OCI-LY7 (cell line): ENCODE measurements at regions not wholly inside any gene's neighbourhood (a gene's known extent, or its start where the extent isn't known, plus 50 kb on each side); places are given as distances from the start of the nearest gene placed in this dataset.
"Not testable (repeated sequence)": the region's sequence is repeated elsewhere in the genome, so short reads cannot be mapped to it uniquely, and the experiment has no call there.

Source experiments
- BruUV-seq: library from RNA; stranded (reverse); fragments of 400-500 nt; replicated peaks from 2 replicates; lab custom pipeline; 2021; lab: Mats Ljungman, UMichigan
- CTCF ChIA-PET: fragments of 300-600 bp; sonication (Branson Sonifier 250); formaldehyde crosslinking; loops from one replicate; lab custom pipeline; 2022; ENCODE audit warnings: antibody characterized with exemption; ENCODE audit not compliant: unreplicated experiment; lab: Charles Lee
- POLR2A ChIA-PET: fragments of 300-600 bp; sonication (Branson Sonifier 250); formaldehyde crosslinking; loops from one replicate; lab custom pipeline; 2022; ENCODE audit warnings: antibody characterized with exemption; lab: Charles Lee
- DNase-seq: peaks from one replicate; pipeline ENCODE4 v3.0.0-alpha.2; 2015; ENCODE audit warnings: low spot score
- H2AFZ ChIP-seq: fragments of 200-600 bp; sonication (generic), shearing (Covaris generic); 2 replicates; pipeline ENCODE4 v1.6.1; 2014; ENCODE audit warnings: mild to moderate bottlenecking, antibody characterized with exemption, low read length, moderate library complexity
- H3K27ac ChIP-seq: fragments of 200-600 bp; sonication (generic); 2 replicates; pipeline ENCODE4 v1.5.1; 2014; ENCODE audit warnings: mixed run types, low read depth, mild to moderate bottlenecking, moderate library complexity, low read length, inconsistent platforms; ENCODE audit not compliant: poor library complexity, severe bottlenecking
- H3K36me3 ChIP-seq: fragments of 200-600 bp; sonication (generic); 2 replicates; pipeline ENCODE4 v1.6.1; 2014; ENCODE audit warnings: mild to moderate bottlenecking, antibody characterized with exemption, low read length, moderate library complexity, mixed read lengths; ENCODE audit not compliant: insufficient read depth
- H3K4me1 ChIP-seq: fragments of 200-600 bp; sonication (generic); 2 replicates; pipeline ENCODE4 v1.5.1; 2014; ENCODE audit warnings: mild to moderate bottlenecking, low read length; ENCODE audit not compliant: insufficient read depth, poor library complexity, severe bottlenecking
- H3K4me2 ChIP-seq: fragments of 200-600 bp; sonication (generic); 2 replicates; pipeline ENCODE4 v1.6.1; 2014; ENCODE audit warnings: mild to moderate bottlenecking, low read length
- H3K4me3 ChIP-seq: fragments of 200-600 bp; sonication (generic); 2 replicates; pipeline ENCODE4 v1.5.1; 2014; ENCODE audit warnings: mild to moderate bottlenecking, low read depth, low read length; ENCODE audit not compliant: poor library complexity, severe bottlenecking
- H3K79me2 ChIP-seq: fragments of 200-600 bp; sonication (generic); 2 replicates; pipeline ENCODE4 v1.6.1; 2016; ENCODE audit warnings: low read depth, mild to moderate bottlenecking, low read length, moderate library complexity, mixed read lengths; ENCODE audit not compliant: insufficient read depth
- H3K9me2 ChIP-seq: fragments of 200-600 bp; sonication (generic); 2 replicates; pipeline ENCODE4 v1.6.1; 2016; ENCODE audit warnings: mild to moderate bottlenecking, low read length, mixed read lengths; ENCODE audit not compliant: insufficient read depth
- H3K9me3 ChIP-seq: fragments of 200-600 bp; sonication (generic); 2 replicates; pipeline ENCODE4 v1.6.1; 2014; ENCODE audit warnings: mild to moderate bottlenecking, mixed run types, low read length, mixed read lengths
- H4K20me1 ChIP-seq: fragments of 200-600 bp; sonication (generic); 2 replicates; pipeline ENCODE4 v1.6.1; 2014; ENCODE audit warnings: mild to moderate bottlenecking, antibody characterized with exemption, low read length, moderate library complexity, mixed read lengths; ENCODE audit not compliant: insufficient read depth
- CTCF ChIP-seq: fragments of 200-600 bp; sonication (generic); conservative IDR thresholded peaks from 2 replicates; pipeline ENCODE4 v1.5.1; 2014; ENCODE audit warnings: mild to moderate bottlenecking, antibody characterized with exemption, low read length, moderate library complexity, mixed read lengths
- EZH2phosphoT487 ChIP-seq: fragments of 200-600 bp; sonication (generic); IDR thresholded peaks from 2 replicates; pipeline ENCODE4 v1.6.1; 2018; ENCODE audit warnings: low read depth, borderline replicate concordance, mild to moderate bottlenecking, mixed run types, antibody characterized with exemption, low read length, moderate library complexity, mixed read lengths
- intact Hi-C: fragments of 100-400 bp; cut with micrococcal nuclease; formaldehyde crosslinking; loops from one replicate; pipeline ENCODE4 v1.10.0; 2022; ENCODE audit not compliant: unreplicated experiment

GRCh38 chrX:93454509-93454908 lies 218.9 kb downstream of the NAP1L3 start:
- no TSS peak for BruUV-seq
- no peak overlapping the region for H3K4me2 ChIP-seq

GRCh38 chrX:93434721-93435120 lies 238.7 kb downstream of the NAP1L3 start:
- H3K4me3 ChIP-seq, H3K4me2 ChIP-seq, H3K9me2 ChIP-seq, H3K27ac ChIP-seq, H4K20me1 ChIP-seq, H3K4me1 ChIP-seq, H3K79me2 ChIP-seq, intact Hi-C loops, H3K9me3 ChIP-seq, H3K36me3 ChIP-seq, DNase-seq, H2AFZ ChIP-seq, POLR2A ChIA-PET, BruUV-seq, CTCF ChIA-PET: not testable (repeated sequence)

More at GRCh38 chrX:93454509-93454908, 218.9 kb downstream of the NAP1L3 start:
- ChIA-PET POLR2A (no interaction called here), CTCF (no interaction called here)
- no peak overlapping the region for H3K4me3 ChIP-seq
- H3K27ac ChIP-seq, result no peak overlapping the region
- intact Hi-C loops, result no loop called here
- no peak overlapping the region for H2AFZ ChIP-seq
- no peaks in the 10 kb centered on the region for H3K79me2 ChIP-seq
- H4K20me1 ChIP-seq, result no peaks in the 10 kb centered on the region
- H3K9me3 ChIP-seq, result no peaks in the 10 kb centered on the region
- no peaks in the 10 kb centered on the region for H3K36me3 ChIP-seq
- no peaks in the 10 kb centered on the region for H3K9me2 ChIP-seq
- no peaks in the 10 kb centered on the region for H3K4me1 ChIP-seq
- DNase-seq, result no peak
- TF ChIP-seq EZH2phosphoT487 (no peak), CTCF (no peak)

- ChIA-PET CTCF (no interaction called here), POLR2A (no interaction called here)
- no TSS peak for BruUV-seq
- intact Hi-C loops, result no loop called here
- no peak overlapping the region for H3K27ac ChIP-seq
- no peaks in the 10 kb centered on the region for H3K9me3 ChIP-seq
- no peak overlapping the region for H3K4me2 ChIP-seq
- H4K20me1 ChIP-seq, result no peaks in the 10 kb centered on the region
- H2AFZ ChIP-seq, result no peak overlapping the region
- DNase-seq, result no peak
- no peaks in the 10 kb centered on the region for H3K4me1 ChIP-seq
- H3K79me2 ChIP-seq, result no peaks in the 10 kb centered on the region
- H3K36me3 ChIP-seq, result no peaks in the 10 kb centered on the region
- no peaks in the 10 kb centered on the region for H3K9me2 ChIP-seq
- TF ChIP-seq EZH2phosphoT487, result no peak
- TF ChIP-seq CTCF, result no peak
- no peak overlapping the region for H3K4me3 ChIP-seq
Observed at GRCh38 chrX:93428497-93428896, 244.9 kb downstream of the NAP1L3 start.
